H1 (cell line): ENCODE measurements at regions not wholly inside any gene's neighbourhood (a gene's known extent, or its start where the extent isn't known, plus 50 kb on each side); places are given as distances from the start of the nearest gene placed in this dataset.

Source experiments
- ASH2L ChIP-seq: fragments of 200-600, 300-600 bp; sonication (generic); IDR thresholded peaks from one replicate; pipeline ENCODE4 v1.7.1; 2017; ENCODE audit warnings: low read length
- BACH1 ChIP-seq: IDR thresholded peaks from 2 replicates; pipeline ENCODE4 v1.6.1; 2012; ENCODE audit warnings: low read length, improper control_type of control experiment
- CHD1 ChIP-seq: IDR thresholded peaks from 2 replicates; pipeline ENCODE4 v1.6.1; 2012; ENCODE audit warnings: low read depth, low read length, improper control_type of control experiment
- CHD2 ChIP-seq: IDR thresholded peaks from 2 replicates; pipeline ENCODE4 v1.6.1; 2012; ENCODE audit warnings: low read length, improper control_type of control experiment
- EZH2 ChIP-seq: fragments of 200-600 bp; sonication (generic); IDR thresholded peaks from 2 replicates; pipeline ENCODE4 v1.7.1; 2012; ENCODE audit warnings: low read depth, mild to moderate bottlenecking, moderate library complexity, low read length, inconsistent platforms; ENCODE audit not compliant: severe bottlenecking
- JUND ChIP-seq: IDR thresholded peaks from 2 replicates; pipeline ENCODE4 v1.6.1; 2011; ENCODE audit warnings: mild to moderate bottlenecking, improper control_type of control experiment, low read length
- KDM1A ChIP-seq: fragments of 200-600, 300-600 bp; sonication (generic); IDR thresholded peaks from 2 replicates; pipeline ENCODE4 v1.7.1; 2016; ENCODE audit warnings: mild to moderate bottlenecking, low read length, borderline replicate concordance
- KDM5A ChIP-seq: fragments of 200-600 bp; IDR thresholded peaks from 2 replicates; pipeline ENCODE4 v1.7.1; 2012; ENCODE audit warnings: mild to moderate bottlenecking, low read length, inconsistent platforms, mixed read lengths
- POLR2A ChIP-seq, 2 experiments: IDR thresholded peaks; 1 replicate in 1 of 2; 2 replicates in 1 of 2; pipeline ENCODE4 v1.6.1; 2011; ENCODE audit warnings: low read depth in 2 of 2, low read length in 2 of 2, mild to moderate bottlenecking in 2 of 2; ENCODE audit errors: control extremely low read depth in 1 of 2
- POLR2AphosphoS5 ChIP-seq: IDR thresholded peaks from 2 replicates; pipeline ENCODE4 v1.6.1; 2011; ENCODE audit warnings: low read depth, low read length
- SP1 ChIP-seq: IDR thresholded peaks from 2 replicates; pipeline ENCODE4 v1.6.1; 2011; ENCODE audit warnings: low read depth, low read length
- TBP ChIP-seq: IDR thresholded peaks from 2 replicates; pipeline ENCODE4 v1.6.1; 2011; ENCODE audit warnings: low read depth, low read length, improper control_type of control experiment
- TF ChIP-seq, protein P1 (sequence below), 3 experiments: IDR thresholded peaks; 1 replicate in 2 of 3; 2 replicates in 1 of 3; pipeline versions ENCODE4 v1.5.1 to v1.6.1; 2011; ENCODE audit warnings: low read length in 3 of 3, mild to moderate bottlenecking in 3 of 3, inconsistent platforms in 2 of 3, low read depth in 1 of 3, moderate library complexity in 1 of 3; ENCODE audit not compliant: insufficient read depth in 1 of 3; ENCODE audit errors: control extremely low read depth in 1 of 3

DNA sequence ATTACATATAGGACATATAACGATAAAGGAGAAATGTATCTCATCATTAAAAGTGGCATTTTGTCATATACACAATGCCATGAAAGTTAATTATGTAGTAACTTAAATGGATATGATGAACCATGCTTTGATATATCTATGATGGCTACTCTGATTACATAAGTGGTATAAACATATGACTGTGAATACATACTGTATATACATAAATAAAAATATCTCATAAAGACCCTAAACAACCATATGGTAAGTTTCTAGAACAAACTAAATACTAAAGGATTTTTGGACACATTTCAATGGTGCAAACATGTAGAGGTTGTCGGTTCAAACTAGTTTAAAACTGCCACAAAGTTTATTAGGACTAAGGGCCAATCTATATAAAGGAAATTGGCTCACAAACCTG lies 849.6 kb upstream of the INTU start:
- TF ChIP-seq KDM1A (no peak), JUND (no peak), POLR2A (IDR thresholded peaks at IDR 0.05; ENCODE audit: control extremely low read depth in 1 of 2, low read depth in 2 of 2, low read length in 2 of 2) (no peak), TBP (no peak), KDM5A (no peak), POLR2AphosphoS5 (no peak), SP1 (no peak), CHD1 (no peak), CHD2 (no peak), ASH2L (no peak), EZH2 (no peak), BACH1 (no peak)
- TF ChIP-seq, protein P1, sequence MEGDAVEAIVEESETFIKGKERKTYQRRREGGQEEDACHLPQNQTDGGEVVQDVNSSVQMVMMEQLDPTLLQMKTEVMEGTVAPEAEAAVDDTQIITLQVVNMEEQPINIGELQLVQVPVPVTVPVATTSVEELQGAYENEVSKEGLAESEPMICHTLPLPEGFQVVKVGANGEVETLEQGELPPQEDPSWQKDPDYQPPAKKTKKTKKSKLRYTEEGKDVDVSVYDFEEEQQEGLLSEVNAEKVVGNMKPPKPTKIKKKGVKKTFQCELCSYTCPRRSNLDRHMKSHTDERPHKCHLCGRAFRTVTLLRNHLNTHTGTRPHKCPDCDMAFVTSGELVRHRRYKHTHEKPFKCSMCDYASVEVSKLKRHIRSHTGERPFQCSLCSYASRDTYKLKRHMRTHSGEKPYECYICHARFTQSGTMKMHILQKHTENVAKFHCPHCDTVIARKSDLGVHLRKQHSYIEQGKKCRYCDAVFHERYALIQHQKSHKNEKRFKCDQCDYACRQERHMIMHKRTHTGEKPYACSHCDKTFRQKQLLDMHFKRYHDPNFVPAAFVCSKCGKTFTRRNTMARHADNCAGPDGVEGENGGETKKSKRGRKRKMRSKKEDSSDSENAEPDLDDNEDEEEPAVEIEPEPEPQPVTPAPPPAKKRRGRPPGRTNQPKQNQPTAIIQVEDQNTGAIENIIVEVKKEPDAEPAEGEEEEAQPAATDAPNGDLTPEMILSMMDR (IDR thresholded peaks at IDR 0.05; ENCODE audit: control extremely low read depth in 1 of 3, insufficient read depth in 1 of 3, low read depth in 1 of 3, low read length in 3 of 3) = no peak
